ENCODE measurements at regions not wholly inside any gene's neighbourhood (a gene's known extent, or its start where the extent isn't known, plus 50 kb on each side); places are given as distances from the start of the nearest gene placed in this dataset.

DNA sequence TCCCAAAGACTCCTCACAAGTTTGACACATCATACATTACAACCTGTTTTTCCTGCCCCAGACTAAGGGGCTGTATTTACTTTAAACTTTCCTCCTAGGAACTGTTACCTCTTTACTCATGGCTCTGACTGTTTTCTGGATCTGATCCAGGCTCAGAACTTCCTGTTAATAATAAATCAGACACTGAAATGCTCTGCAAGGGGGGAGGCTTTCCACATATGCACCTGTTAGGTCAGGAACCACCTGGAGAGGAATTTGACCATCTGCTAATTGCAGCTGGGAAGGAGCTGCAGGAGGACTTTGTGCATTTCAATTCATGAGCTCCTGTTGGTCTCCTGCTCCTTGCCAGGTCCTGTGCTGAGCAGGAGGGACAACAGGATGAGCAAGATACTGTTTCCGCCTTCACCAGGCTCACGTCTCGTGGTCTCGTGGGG is 476.9 kb upstream of the CDH5 start:
- DNase-seq: peak in 1 of 14 donors; percentile 87

DNA sequence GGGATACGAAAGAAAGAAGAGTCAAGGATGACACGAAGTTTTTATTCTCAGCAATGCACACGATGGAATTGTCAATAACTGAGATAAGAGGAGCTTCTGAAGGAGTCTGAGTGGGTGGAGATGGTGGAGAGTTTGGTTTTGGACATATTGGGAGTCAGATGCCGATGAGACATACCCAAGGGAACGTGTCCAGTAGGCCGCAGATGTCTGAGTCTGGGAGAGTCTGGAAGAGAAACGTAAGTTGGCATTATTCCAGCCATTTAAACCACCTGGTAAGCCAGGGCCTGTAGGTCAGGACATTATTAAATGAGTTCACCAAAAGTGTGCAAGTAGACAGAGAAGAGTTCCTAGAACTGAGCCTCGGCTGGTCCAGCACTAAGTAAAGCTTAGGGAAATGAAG is 478.3 kb upstream of the CDH5 start:
- DNase-seq: peak in 1 of 14 donors; percentile 2

DNA sequence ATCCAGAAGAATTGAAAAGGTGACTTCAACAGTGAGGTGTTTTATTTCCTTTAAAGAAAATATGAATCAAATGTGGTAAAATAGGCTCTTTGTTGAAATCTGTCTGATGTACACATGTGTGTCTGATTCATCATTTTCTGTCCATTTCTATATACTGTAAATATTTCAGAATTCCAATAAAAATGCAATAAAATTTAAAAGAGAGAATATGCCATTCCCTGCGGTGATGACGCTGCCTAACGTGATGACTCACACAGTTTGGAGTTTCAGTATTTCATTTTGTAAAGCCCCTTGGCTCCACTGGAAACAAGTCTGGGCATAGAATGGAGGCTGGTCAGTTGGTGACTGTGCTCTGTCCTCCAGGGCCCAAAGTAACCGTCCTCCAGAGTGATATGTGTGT is 482.5 kb upstream of the CDH5 start:
- no peak for DNase-seq

DNA sequence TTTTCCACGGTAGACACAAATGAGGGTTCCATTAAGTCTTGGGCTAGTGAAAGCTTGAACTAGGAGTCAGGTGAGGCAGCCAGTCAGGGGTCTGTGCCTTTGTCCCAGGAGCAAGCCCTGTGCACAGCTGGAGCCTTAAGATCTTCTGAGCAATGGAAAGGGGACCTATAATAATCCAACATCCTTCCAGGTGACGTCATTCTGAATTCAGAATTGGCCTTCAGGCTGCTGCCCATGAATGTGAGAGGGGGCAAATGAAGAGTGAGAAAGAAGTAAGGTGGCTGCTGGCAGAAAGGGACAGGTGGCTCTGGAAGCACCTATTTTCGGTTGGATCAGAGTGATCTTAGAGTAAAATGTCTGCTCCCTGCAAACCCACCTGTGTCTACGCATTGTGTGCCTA is 488.1 kb upstream of the CDH5 start:
- DNase-seq: no peak

DNA sequence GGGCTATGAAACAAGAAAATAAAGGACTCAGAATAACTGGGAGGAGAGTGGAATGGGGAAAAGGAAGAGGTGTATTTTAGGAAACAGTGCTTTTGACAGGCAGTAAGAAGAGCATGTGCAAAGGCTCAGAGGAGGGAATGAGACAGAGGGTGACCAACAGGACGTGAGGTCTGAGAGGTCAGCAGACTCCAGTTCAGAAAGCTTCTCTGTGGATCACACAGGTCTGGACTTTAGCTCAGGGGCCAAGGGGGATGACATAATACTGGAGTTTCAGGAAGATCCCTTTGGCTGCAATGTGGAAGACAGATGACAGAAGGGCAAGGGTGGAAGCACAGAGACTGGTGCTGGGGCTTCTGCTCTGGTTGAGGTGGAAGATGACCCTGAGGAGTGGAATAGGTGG is 489.9 kb upstream of the CDH5 start:
- DNase-seq: no peak

DNA sequence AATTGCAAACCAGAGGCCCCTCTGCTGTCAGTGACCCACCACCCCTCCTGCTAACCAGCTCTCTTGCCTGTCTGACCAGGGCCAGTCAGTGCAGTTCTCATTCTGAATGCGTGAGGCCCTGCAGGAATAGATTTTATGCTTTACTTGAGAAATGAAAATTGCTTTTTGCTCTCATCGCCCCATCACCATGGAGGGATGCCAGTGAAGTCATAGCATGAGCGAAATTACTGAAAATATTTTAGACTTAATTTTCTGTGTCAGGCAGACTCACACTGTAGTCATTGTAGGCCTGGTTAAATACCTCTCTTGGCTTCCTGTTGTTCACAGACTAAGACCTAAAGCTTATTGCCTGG is 490.5 kb upstream of the CDH5 start:
- DNase-seq: no peak

DNA sequence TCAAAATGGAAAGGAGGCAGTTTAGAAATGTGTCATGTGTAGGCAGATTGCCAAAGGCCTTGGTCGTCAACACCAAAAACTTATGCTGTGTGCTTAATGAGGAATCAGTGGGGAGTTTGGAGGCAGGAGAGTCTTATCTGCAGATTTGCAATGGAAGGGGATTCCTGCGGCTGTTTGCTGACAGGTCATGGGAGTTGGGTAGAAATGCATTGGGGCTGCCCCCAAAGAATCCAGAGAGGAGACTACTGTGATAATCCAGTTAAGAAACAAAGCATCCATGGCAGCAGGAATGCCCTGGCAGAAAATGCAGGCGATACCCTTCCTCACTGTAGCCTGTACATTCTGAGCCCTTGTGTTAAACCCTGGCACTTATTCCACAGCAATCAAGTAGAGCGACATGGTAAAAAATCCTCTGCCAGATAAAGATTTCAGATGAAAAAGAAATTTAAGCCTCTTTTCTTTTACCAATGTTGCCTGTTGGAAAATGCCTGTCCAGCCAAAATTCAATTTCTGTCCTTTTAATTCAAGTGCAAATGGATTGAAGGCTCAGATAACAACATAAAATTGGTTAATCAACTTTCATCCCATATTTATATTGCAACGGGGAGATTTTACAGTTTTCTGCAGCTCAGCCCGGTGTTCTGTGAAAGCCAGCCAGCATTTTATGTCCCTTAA is 491.0 kb upstream of the CDH5 start:
- DNase-seq: no peak

DNA sequence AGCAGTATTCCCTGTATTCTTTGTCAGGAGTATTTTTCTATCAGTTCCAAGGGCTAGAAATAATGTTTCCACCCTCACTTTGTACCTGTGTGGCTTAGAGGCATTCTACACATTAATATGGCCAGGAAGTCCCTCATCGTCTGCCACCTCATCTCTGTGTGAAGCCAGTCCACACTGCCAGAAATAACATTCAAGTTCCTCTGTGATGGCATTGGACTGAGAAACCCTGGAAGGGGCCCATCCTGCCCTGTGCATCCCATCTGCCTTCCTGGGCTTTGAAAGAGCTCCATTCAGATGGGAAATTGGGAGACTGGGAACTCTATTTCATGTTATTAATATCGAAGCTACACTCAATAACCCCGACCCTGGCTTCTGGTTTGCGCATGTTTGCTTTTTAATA is 497.2 kb upstream of the CDH5 start:
- peak in 1 of 14 donors; percentile 71 for DNase-seq

DNA sequence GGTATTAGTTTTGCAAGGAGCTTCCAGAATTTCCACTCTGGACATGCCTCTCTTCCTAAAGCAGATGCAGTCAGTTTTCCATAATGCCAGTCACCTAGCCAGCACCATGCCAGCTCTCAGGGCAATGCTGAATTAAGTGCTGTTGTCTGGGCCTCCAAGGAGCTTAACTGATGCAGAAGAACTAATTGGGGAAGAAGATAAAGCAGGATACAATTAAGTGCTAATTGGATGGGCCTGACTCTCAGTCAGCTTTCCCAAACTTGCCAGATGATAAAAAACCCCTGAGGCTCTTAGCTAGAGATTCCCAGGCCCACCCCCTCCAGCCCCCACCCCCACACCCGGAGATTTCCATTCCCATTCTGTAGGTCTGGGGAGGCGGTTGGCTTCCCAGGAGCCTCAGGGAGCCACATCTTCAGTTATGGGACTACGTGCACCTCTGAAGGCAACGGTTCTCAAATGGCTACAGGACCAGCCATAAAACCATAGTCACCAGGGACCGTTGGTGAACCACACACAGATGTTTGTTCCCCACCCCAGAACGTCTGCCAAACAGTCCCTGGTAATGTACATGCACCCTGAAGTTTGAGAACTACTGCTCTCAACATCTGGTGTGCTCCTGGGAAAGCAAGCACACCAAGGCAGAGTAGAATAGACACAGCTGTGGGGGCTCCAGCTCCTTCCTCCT is 499.1 kb upstream of the CDH5 start:
- DNase-seq: no peak

DNA sequence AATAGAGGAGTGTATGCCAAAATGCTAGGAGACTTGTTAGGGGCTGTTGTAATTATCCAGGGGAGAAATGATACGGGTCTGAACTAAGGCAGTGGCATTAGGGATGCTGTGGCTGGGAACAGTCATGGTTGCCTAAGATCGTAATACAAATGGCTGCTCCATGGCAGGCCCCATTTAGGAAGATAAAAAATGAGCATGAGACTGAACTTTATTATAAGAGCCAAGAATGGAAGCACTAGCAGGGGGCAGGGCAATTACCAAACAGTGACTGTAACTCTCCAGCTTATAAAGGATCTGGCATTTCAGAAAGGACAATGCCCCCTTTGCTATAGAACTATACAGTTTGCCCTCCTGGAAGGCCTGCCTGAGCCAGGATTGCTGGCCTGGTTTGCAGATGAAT is 503.3 kb upstream of the CDH5 start:
- no peak for DNase-seq

DNA sequence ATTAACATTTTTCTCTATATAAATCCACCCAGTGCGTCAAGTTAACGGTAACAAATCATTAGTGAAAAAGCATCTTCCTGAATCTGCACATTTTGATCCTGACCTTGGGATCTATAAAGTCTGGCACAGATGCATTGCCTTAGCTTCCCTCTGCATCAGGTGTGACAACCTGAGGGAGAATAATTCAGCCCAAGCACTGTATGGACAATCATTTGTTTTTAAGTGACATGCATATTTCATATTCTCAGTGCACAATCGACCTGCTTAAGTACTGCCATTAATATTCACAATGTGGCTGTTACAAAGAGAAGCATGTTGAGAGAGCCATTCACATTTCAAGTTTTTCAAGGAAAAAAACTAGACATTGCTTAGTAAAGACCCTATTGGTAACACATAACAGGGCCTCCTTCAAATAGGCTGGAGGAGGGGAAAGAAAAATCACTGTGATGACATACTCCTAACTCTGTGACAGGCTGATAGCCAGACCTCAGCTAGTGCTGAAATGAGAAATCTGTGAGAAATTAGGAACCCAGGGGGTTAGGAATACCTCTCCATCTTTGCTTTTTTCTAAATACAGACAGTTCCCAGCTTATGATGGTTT is 505.3 kb upstream of the CDH5 start:
- DNase-seq: no peak

DNA sequence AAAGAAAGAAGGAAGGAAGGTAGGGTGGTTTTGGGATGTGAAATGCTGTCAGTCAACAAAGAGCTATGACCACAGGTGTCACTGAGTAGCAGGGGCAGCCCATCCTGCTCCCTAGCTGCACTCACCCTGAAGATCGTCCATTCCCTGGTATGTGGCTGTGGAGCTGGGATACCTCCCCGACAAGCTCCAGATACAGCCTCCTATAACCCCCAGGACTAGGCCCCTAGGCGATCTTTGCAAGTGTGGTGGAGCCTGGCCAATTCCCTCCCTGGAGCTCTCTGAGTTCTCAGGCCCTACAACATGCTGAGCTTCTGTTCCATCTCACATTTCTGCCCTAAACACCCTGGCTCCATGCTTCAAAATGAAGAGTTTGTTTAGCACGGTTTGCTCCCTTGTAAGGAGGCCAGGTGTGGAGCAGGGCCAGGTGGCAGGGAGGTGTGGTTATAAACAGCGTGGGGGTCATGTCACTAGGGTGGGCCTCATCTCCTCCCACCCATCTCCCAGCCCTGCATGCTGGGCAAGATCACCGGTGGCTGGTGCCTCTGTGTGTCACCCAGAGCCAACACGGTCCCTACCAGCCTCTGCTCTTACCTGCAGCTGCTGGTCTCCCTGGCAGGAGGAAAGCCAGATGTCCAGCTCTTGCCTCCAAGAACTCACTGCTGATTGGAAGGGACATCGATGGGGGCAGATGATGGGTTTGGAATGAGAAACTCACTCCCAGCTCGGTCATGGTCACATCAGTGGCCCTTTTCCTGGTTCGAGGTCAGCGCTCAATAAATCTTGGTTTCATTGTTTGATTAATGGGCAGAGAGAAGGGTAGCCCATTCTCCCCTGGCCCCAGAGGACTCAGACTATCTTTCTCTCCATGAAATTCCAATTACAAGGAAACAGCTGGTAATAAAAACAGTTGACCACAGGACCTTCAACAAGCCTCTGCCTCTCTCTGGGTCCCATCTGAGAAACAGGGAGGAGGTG is 511.0 kb upstream of the CDH5 start:
- DNase-seq: no peak

DNA sequence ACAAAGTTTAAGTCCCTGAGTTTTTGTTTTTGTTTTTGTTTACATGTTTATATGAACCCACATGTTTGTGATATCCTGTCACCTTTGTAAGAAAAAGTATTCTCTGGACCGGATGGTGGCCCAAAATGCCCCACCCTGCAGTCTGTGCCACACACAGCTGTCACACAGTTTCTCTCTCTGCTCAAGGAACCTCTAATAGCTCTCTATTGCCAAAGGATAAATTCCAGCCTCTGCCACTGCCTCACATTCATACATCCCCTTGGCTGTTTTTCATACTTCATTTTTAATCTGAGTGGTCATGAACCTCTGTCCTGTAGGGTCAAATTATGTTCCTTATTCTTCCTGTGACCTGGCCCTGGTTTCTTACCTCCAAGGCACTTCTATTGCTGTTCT is 520.3 kb upstream of the CDH5 start:
- DNase-seq: no peak

DNA sequence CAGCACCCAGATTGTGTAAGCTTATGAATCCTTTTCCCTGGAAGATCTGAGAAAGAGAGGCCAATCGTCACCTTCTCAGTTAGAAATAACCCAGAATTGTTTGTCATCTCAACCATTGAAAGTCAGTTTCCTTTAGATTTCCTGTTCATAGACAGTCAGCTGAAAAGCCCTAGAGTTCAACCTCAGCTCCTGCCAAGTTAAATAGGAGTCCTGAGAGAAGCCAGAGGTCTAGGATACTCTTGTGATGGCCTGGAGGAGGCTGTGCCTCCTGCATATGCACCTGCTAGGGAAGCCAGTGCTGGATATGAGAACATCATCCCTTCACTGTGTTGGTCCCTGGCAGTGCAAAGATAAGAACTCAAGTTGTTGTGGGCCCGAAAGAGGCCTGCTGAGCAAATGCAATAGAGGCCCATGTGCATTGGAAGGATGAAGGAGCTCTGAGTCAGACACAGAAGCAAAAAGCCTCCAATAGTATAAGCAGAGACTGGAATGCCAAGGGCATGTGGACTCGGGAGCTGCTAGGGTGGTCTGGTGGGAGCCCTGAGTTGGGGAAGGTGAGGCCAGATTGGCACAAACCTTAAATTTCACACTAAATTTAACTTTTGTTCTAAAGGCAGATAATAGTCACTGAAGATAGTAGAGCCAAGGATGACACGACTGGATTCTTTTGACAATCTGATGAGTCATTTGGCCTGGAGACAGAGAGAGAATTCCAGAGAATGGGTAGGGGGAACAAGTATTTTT is 520.9 kb upstream of the CDH5 start:
- no peak for DNase-seq

DNA sequence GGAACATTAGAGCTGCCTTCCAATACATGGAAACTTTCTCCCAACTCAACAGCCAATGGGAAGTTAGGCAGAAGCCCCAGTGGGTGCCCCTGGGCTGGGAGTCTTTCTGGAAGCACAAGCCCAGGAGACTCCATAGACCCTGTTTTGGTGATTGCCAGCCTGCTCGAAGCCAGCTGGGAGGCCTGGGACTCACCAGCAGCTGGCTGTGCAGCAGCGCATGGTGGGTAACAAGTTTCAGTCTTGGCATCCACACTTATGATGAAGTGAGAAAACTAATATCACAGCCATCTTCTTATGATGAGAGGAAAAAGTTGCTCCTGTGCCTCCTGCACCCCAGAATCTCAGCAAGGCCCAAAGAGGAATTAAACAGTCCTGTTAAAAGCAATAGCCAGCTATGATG is 522.5 kb upstream of the CDH5 start:
- DNase-seq: no peak

DNA sequence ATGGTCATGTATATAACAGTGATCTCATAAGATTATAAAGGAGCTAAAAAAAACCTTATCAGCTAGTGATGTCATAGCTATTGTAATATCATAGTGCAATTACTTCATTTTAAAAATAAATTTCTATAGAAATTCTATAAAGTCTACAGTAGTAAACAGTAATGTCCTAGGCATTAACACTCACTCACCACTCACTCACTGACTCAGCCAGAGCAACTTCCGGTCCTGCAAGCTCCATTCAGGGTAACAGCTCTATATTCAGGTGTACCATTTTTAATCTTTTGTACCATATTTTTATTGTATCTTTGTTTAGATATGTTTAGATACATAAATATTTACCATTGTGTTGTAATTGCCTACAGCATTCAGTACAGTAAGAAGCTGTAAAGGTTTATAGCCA is 524.4 kb upstream of the CDH5 start:
- no peak for DNase-seq

DNA sequence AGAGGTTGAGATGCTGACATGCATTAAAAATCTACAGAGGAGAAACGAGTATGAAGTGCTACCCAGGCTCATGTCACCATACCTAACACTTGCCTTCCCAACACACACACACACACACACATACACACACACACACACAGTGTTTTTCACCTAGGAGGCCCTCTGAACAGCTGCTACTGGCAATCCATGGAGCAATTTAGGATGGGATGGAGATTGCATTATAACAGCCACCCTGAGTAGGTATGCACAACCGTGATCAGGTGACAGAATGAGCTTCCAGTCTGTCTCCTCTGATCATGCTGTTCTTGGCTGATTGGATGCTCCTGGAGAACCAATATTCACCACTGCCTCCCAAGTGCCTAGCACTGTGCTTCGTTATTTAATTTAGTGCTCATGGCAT is 528.5 kb upstream of the CDH5 start:
- DNase-seq: no peak

DNA sequence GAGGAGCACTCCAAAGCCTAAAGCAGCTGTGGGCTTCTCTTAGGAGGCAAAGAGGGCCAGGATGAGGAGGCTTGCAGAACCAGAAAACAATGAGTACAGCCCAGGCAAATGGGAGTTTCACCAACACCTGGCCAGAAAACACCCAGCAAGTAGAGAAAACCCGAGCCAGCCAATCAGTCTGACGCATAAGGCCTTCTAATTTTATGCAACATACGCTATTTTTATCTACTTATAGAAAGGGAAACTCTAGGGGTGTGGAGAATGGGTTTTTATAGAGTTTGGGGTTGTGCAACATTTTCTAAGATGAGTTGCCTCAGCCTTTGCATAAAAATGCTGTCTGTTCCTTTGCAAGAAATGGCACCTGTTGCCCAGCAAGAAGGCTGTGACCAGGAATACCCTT is 529.0 kb upstream of the CDH5 start:
- no peak for DNase-seq

DNA sequence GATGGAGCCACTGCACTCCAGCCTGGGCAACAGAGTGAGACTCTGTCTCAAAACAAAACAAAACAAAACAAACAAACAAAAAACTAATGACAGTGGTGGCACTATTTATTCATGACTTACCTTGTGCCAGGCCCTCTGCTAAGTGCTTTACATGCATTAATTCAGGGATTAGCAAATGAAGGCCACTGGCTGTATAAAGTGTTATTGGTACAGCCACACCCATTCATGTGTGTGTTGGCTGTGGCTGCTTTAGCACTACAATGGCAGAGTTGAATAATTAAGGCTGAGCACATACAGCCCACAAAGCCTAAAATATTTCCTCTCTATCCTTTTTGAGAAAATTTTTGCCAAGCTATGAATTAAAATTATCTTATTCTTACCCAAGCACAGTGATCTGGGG is 531.8 kb upstream of the CDH5 start:
- DNase-seq: no peak

DNA sequence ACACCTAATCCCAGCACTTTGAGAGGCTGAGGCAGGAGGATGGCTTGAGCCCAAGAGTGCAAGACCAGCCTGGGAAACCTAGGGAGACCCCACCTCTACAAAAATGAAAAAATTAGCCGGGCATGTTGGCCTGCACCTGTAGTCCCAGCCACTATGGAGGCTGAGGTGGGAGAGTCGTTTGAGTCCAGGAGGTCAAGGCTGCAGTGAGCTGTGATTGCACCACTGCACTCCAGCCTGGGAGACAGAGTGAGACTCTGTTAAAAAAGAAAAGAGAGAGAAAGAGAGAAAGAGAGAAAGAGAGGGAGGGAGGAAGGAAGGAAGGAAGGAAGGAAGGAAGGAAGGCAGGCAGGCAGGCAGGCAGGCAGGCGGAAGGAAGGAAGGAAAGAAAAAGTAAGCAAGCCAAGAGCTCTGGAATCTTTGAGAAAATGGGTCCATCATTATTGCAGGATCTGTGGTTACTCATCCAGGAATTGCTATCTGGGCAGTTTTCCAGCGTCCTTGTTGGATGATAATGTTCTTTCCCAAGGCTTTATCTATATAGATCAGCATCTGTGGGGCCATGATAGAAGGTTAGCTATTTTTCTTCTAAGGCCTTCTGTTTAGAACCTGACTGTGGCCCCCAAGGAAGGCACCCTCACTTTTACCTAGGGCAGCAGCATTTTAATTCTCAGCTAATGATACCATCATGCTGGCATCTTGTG is 533.2 kb upstream of the CDH5 start:
- DNase-seq: no peak

DNA sequence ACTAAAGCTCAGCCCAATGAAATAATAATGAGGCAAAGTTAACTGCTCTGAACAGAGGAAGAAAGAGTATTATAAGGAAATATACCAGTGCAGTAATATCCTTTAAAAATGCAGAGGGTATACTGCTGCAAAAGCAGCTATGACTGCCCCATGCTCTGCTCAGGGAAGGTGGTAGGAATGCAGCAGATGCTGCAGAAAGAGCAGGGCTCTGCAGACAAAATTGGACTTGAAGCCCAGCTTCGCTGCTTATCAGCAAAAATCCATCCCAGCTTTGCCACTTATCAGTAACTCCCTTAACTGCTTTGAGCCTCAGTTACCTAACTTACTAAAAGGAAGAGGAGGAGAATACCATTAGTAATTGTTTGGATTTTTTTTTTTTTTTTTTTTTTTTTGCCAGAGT is 533.8 kb upstream of the CDH5 start:
- no peak for DNase-seq

All from C1 segment of cervical spinal cord (tissue), 14 donors.